SK-N-MC (cell line): ENCODE measurements at regions not wholly inside any gene's neighbourhood (a gene's known extent, or its start where the extent isn't known, plus 50 kb on each side); places are given as distances from the start of the nearest gene placed in this dataset.

Source experiments
- DNase-seq: peaks from one replicate; pipeline ENCODE4 v3.0.0-alpha.2; 2011; ENCODE audit warnings: low read depth, low spot score
- H3K27ac ChIP-seq: fragments of 200-600 bp; sonication (generic); 2 replicates; pipeline ENCODE4 v1.5.1; 2016; ENCODE audit warnings: mixed run types
- H3K36me3 ChIP-seq: fragments of 200-600 bp; sonication (generic); 2 replicates; pipeline ENCODE4 v1.6.1; 2017; ENCODE audit warnings: antibody characterized with exemption, low read length, mixed read lengths; ENCODE audit not compliant: insufficient read depth
- H3K4me3 ChIP-seq: fragments of 200-600 bp; sonication (generic); 2 replicates; pipeline ENCODE4 v1.5.1; 2016
- H3K9ac ChIP-seq: fragments of 200-600 bp; sonication (generic); 2 replicates; pipeline ENCODE4 v1.8.0; 2017; ENCODE audit warnings: mixed run types, mixed read lengths; ENCODE audit not compliant: insufficient read length
- H3K9me3 ChIP-seq: fragments of 200-600 bp; sonication (generic); 2 replicates; pipeline ENCODE4 v1.6.1; 2017; ENCODE audit warnings: low read depth, mild to moderate bottlenecking, antibody characterized with exemption, low read length, moderate library complexity, mixed read lengths
- EZH2 ChIP-seq: fragments of 200-600 bp; sonication (generic); IDR thresholded peaks from one replicate; pipeline ENCODE4 v1.6.1; 2017; ENCODE audit warnings: antibody characterized with exemption
- FOXP2 ChIP-seq: optimal IDR thresholded peaks from 2 replicates; pipeline ENCODE3; 2011; ENCODE audit warnings: mild to moderate bottlenecking, moderate library complexity; ENCODE audit not compliant: insufficient read depth; ENCODE audit errors: extremely low read length, control extremely low read depth
- POLR2AphosphoS5 ChIP-seq: IDR thresholded peaks from 2 replicates; pipeline ENCODE4 v1.6.1; 2012; ENCODE audit warnings: mild to moderate bottlenecking, low read depth, low read length, borderline replicate concordance

- peaks cover 4% of the 10 kb centered on the region; the same call in 1 of the 2 replicates for H3K9me3 ChIP-seq
- no peak overlapping the region for H3K4me3 ChIP-seq
- DNase-seq: no peak
- no peaks in the 10 kb centered on the region for H3K36me3 ChIP-seq
- no peak overlapping the region for H3K9ac ChIP-seq
- no peak for TF ChIP-seq FOXP2
- no peak for TF ChIP-seq EZH2
- no peak for TF ChIP-seq POLR2AphosphoS5
- no peak overlapping the region for H3K27ac ChIP-seq
Measured at GRCh38 chr6:140436023-140436811, 1061.8 kb upstream of the CITED2 start.

GRCh38 chr6:140434761-140435160 is 1060.3 kb upstream of the CITED2 start:
- TF ChIP-seq POLR2AphosphoS5 (no peak), FOXP2 (no peak), EZH2 (no peak)
- H3K36me3 ChIP-seq: no peaks in the 10 kb centered on the region
- no peak overlapping the region for H3K4me3 ChIP-seq
- H3K27ac ChIP-seq: no peak overlapping the region
- no peak overlapping the region for H3K9ac ChIP-seq
- no peak for DNase-seq
- peaks cover 4% of the 10 kb centered on the region; the same call in 1 of the 2 replicates for H3K9me3 ChIP-seq

GRCh38 chr6:140433072-140433471 is 1058.6 kb upstream of the CITED2 start:
- H3K4me3 ChIP-seq: no peak overlapping the region
- H3K9ac ChIP-seq: no peak overlapping the region
- TF ChIP-seq FOXP2 (no peak), EZH2 (no peak), POLR2AphosphoS5 (no peak)
- H3K36me3 ChIP-seq: no peaks in the 10 kb centered on the region
- no peak overlapping the region for H3K27ac ChIP-seq
- H3K9me3 ChIP-seq: peaks cover 4% of the 10 kb centered on the region; the same call in 1 of the 2 replicates
- DNase-seq: no peak

- no peak for TF ChIP-seq FOXP2
- no peak for TF ChIP-seq POLR2AphosphoS5
- no peak for TF ChIP-seq EZH2
- DNase-seq: no peak
Measured at GRCh38 chr6:140427842-140428241, 1053.4 kb upstream of the CITED2 start.

GRCh38 chr6:140414966-140415620 is 1040.6 kb upstream of the CITED2 start:
- no peaks in the 10 kb centered on the region for H3K36me3 ChIP-seq
- no peak overlapping the region for H3K9ac ChIP-seq
- no peak overlapping the region for H3K27ac ChIP-seq
- no peak for DNase-seq
- H3K9me3 ChIP-seq: no peaks in the 10 kb centered on the region
- no peak for TF ChIP-seq EZH2
- TF ChIP-seq FOXP2: no peak
- no peak for TF ChIP-seq POLR2AphosphoS5
- H3K4me3 ChIP-seq: no peak overlapping the region

More at GRCh38 chr6:140427842-140428241, 1053.4 kb upstream of the CITED2 start:
- H3K36me3 ChIP-seq: no peaks in the 10 kb centered on the region
- peaks cover 2% of the 10 kb centered on the region; the same call in 1 of the 2 replicates for H3K9me3 ChIP-seq
- H3K9ac ChIP-seq: no peak overlapping the region
- H3K4me3 ChIP-seq: no peak overlapping the region
- H3K27ac ChIP-seq: no peak overlapping the region

- H3K9me3 ChIP-seq: peaks cover 3% of the 10 kb centered on the region; the same call in 1 of the 2 replicates
- H3K9ac ChIP-seq: no peak overlapping the region
- no peak overlapping the region for H3K27ac ChIP-seq
- no peak overlapping the region for H3K4me3 ChIP-seq
- no peak for DNase-seq
- no peaks in the 10 kb centered on the region for H3K36me3 ChIP-seq
- no peak for TF ChIP-seq FOXP2
- TF ChIP-seq POLR2AphosphoS5: no peak
- no peak for TF ChIP-seq EZH2
Measured at GRCh38 chr6:140403020-140403419, 1028.6 kb upstream of the CITED2 start.

GRCh38 chr6:140401761-140402160 is 1027.3 kb upstream of the CITED2 start:
- TF ChIP-seq POLR2AphosphoS5: no peak
- H3K4me3 ChIP-seq: no peak overlapping the region
- H3K9me3 ChIP-seq: peaks cover 3% of the 10 kb centered on the region; the same call in 1 of the 2 replicates
- no peaks in the 10 kb centered on the region for H3K36me3 ChIP-seq
- no peak overlapping the region for H3K9ac ChIP-seq
- DNase-seq: no peak
- no peak overlapping the region for H3K27ac ChIP-seq

GRCh38 chr6:140398076-140398475 is 1023.6 kb upstream of the CITED2 start:
- H3K27ac ChIP-seq: no peak overlapping the region
- no peaks in the 10 kb centered on the region for H3K9me3 ChIP-seq
- H3K4me3 ChIP-seq: no peak overlapping the region
- no peaks in the 10 kb centered on the region for H3K36me3 ChIP-seq
- TF ChIP-seq FOXP2 (no peak), POLR2AphosphoS5 (no peak), EZH2 (no peak)
- H3K9ac ChIP-seq: no peak overlapping the region
- no peak for DNase-seq

GRCh38 chr6:140397106-140397505 is 1022.7 kb upstream of the CITED2 start:
- no peak overlapping the region for H3K27ac ChIP-seq
- TF ChIP-seq EZH2: no peak
- TF ChIP-seq POLR2AphosphoS5: no peak
- TF ChIP-seq FOXP2: no peak
- no peaks in the 10 kb centered on the region for H3K36me3 ChIP-seq
- no peak overlapping the region for H3K9ac ChIP-seq
- H3K4me3 ChIP-seq: no peak overlapping the region
- no peak for DNase-seq
- no peaks in the 10 kb centered on the region; the same call in 1 of the 2 replicates for H3K9me3 ChIP-seq
